ENCODE measurements at regions not wholly inside any gene's neighbourhood (a gene's known extent, or its start where the extent isn't known, plus 50 kb on each side); places are given as distances from the start of the nearest gene placed in this dataset.

- peak; percentile 36 to 48 (median 47) for DNase-seq
Observed at GRCh38 chr11:8826901-8827560, 84.0 kb upstream of the AKIP1 start.

DNA sequence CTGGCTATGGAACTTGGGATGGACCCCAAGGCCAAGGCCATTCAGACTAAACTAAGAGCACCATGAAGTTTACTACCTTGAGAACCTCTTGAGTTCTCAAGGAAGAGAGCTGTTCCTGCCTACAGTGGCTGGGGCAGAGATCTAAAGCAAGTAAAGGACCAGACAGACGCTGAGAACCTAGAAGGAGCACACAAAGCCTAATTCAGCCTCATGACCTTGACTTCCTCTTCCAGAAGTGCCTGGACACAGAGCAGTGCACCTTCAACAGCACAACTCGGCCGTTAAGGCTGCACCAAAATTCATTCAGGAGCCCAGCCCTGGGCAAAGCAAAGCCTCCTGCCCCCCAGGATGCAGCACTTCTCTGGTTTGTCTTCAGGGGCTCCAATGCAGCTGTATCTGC lies 82.9 kb upstream of the AKIP1 start:
- DNase-seq, result no peak

GRCh38 chr11:8828580-8829361 lies 82.2 kb upstream of the AKIP1 start:
- peak; percentile 40 to 59 (median 56) for DNase-seq

GRCh38 chr11:8829556-8829955 lies 81.4 kb upstream of the AKIP1 start:
- DNase-seq, result no peak

- no peak for DNase-seq
Observed at GRCh38 chr11:8830641-8831040, 80.3 kb upstream of the AKIP1 start.

DNA sequence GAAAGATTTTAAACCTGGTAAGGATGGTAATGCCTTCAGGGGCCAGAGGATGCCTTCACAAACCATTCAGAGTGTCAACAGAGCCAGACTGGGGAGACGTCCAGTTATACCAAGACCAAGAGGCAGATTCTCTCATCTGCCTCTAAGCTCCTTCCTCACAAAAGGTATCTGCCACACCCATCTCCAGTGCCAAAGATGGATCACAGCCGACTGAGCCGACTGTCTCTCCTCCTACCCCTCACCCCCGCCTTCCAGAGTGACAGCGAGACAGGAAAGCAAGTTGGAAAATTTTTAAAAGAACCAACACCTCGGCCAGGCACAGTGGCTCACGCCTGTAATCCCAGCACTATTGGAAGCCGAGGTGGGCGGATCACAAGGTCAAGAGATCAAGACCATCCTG lies 79.1 kb upstream of the AKIP1 start:
- no peak for DNase-seq

GRCh38 chr11:8832571-8833260 lies 78.3 kb upstream of the AKIP1 start:
- no peak for DNase-seq

- DNase-seq, result no peak
Observed at GRCh38 chr11:8833568-8834315, 77.2 kb upstream of the AKIP1 start.

- DNase-seq, result no peak
Observed at GRCh38 chr11:8834379-8834778, 76.6 kb upstream of the AKIP1 start.

GRCh38 chr11:8838248-8838647 lies 72.7 kb upstream of the AKIP1 start:
- DNase-seq, result peak; percentile 38 to 56 (median 50)

GRCh38 chr11:8839306-8839956 lies 71.6 kb upstream of the AKIP1 start:
- DNase-seq, result no peak

DNA sequence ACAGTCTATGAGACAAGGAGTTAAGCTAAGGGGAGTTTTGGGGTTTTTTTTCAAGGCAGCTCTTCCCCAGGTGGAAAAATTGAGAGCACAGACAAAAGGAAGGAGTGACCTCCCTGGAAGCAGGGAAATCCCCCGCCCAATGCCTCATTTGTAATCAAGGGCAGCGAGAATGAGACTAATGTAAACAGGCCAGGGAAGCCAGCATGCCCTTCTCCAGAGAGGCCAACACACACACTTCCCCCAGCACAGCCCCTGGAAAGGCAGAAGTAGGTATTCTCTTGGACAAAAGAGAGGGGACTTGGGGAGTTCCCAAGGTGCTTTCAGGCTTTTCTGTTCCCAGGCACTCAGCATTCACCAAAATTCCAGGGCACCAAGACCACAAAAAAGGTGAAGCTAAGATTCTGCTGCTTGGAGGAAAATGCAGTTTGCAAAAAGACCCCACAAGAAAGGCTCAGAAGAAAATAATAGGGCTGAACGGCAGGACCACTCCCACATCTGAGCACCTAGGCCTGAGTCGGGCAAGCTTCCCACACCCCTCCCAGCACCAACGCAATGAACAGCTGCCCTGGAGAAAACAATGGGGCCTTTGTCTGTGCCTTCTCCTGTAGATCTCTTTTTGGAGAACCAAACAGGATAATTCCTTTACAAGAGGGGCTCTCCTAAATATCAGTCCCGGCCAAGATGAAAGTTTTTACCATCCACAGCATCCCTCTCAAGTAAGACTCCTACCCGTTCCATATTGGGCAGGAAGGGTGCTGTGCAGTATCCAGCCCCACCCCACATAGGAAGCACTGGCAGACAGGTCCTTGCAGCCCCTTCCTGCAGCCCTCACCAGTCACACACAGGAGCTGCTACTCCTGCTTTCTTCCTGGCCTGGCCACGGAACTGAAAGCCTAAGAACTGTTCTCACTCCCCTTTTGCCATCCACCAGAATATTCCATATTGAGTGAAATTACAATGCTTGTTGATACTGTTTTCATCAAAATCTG lies 70.7 kb upstream of the AKIP1 start:
- DNase-seq, result peak; percentile 49 to 79 (median 74)

DNA sequence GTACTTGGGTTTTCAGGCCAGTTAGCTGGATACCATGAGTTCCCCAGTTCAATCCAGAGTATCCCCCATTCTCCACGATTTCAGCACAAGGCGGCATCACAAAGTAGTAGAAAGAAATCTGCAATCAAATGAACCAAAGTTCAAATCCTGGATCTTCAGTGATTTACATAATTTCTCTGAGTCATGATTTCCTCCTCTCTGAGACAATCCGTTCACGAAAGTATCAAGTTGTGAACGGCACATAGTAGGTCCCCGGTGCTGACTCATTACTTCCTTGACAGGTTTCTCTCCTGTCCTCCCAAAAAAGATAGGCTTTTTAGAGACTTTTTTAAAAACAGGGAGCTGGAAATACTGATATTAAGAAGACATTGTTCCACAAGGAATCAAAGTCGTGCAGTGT lies 69.1 kb upstream of the AKIP1 start:
- peak in 2 of 3 donors; percentile 23 to 29 for DNase-seq

DNA sequence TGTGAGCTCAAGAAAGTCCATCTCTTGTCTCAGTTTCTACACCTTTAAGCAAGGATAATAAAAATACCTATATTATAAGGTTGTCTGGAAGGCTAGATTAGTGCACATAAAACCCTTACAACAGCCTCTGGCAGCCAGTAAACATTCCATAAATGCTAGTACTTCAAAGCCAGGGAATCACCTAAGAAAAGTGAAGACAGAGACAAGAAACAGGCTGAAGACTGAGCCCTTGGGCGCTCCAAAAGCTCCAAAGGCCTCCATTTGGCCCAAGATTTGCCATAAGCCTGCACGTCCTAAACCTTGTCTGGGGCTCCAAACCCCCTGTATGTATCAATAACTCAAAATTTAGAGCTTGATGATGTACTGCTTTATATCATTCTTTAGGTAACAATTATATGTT lies 52.2 kb upstream of the AKIP1 start:
- DNase-seq, result no peak
